Renal cortical epithelial cell (primary cell): ENCODE measurements at regions not wholly inside any gene's neighbourhood (a gene's known extent, or its start where the extent isn't known, plus 50 kb on each side); places are given as distances from the start of the nearest gene placed in this dataset.

Experiments used
- DNase-seq: peaks from one replicate; pipeline ENCODE4 v3.0.0-alpha.2; 2011; ENCODE audit warnings: low read depth

DNA sequence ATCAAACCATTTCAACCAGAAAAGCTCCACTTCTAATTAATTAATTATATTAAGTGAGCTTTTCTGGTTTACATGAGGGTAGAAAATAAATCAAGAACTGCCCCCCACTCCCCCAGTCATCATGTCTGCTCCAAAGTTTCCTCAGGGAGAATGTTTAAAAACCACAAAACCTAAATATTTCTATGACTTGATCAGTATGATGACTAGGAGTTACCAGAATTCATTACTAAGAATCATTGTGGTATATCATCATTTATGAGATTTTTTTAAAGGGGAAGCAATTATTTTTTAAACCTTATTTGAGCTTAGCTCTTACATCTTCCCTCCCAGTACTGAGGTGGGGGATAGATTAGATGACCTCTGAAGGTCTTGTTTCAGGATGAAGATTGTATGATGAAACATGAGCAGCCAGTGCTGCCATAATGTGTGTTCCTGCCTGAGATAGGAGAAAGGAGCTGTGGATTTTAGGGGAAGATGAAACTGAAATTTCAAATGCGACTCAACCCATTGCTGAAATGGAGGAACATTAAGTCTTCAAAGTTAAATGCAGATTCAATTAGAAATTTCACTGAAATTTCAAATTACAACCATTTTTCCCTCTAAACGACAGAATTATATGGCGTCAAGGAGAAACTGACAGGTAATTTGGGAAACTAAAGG is 401.3 kb upstream of the CADM1 start:
- DNase-seq = no peak

DNA sequence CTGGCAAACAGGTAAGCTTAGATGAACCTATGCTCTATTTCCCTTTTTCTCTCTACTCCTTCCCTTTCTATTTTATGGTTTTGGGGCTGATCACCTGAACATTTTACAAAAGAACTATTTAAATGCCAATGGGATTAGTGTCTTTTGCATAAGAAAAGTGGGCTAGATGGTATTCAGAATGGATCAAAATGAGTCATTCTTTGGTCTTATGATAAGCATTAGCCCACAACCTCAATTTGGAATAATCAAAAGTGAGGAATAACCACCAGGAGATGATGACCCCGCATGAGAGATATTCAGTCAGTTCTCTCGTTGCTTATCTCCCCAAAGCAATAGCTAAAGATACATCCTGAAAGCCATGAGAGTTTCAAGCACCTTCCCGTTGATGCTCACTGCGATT is 399.0 kb upstream of the CADM1 start:
- DNase-seq = no peak

DNA sequence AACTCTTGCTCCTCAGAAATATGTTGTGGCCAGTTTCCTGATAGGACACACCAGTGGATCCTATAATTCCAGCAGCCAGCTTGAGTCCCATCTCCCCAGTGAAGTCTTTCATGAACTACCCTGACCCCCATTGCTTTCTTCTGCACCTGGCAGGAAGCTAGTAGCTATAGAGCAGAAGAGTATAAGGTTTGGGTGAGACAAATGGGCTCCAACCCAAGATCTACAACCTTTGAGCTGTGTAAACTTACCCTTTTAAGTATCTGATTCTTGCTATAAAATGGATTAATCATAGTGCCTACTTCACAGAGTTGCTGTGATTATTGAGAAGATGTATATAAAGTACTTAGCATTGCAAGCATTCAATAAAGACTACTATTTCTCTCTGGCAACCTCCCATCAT is 396.9 kb upstream of the CADM1 start:
- DNase-seq = no peak

DNA sequence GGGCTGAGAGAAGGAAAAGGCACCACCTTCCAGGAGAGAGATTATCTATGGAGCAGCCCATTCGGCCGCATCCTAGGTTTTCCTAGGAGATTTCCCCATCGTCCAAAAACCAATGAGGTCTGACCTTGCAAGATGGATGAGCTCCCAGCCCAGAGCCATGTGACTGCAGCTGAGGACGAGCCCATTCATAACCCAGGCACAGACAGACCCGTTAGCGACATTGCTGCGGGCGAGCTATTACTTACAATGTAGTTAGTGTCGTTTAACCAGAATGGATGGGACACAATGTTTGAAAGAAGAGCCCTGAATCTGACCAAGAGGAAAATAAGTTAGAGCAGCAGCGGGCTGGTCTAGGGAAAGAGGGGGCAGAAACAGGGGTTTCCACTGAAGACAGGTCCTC is 395.9 kb upstream of the CADM1 start:
- no peak for DNase-seq

DNA sequence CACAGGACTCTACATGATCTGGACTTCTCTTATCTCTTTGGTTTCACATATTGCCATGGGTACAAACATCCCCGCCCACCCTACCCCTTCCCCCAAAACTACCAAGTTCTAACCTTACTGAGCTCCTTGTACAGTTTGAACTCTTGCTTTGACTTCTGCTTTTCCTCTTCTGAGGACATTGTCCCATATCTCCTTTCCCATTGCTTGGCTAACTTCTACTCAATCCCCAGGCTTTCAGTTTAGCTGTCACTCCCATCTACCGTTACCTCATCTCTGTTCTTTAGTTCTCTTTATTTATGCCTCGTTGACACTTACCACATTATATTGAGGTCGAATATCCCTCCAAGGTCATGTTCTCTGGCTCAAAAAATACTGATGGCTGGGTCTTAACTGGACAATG is 393.5 kb upstream of the CADM1 start:
- DNase-seq = no peak

DNA sequence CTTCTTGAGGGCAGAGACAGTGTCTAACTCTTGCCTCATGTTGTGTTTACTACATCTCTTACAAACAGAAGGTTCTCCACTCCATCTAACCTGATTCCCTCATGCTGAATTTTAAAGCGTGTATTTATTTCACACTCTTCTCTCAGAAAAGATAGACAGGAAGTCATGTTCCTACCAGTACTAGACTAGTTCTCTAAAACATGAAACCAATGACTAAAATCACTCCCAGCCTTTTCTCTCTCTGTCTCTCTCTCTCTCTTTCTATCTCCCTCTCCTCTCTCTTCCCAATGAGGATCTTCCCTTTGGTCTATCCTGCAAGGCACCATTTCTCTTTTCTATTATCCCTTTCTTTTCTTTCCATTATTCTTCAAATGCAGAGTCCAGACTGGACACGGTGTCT is 391.9 kb upstream of the CADM1 start:
- no peak for DNase-seq

DNA sequence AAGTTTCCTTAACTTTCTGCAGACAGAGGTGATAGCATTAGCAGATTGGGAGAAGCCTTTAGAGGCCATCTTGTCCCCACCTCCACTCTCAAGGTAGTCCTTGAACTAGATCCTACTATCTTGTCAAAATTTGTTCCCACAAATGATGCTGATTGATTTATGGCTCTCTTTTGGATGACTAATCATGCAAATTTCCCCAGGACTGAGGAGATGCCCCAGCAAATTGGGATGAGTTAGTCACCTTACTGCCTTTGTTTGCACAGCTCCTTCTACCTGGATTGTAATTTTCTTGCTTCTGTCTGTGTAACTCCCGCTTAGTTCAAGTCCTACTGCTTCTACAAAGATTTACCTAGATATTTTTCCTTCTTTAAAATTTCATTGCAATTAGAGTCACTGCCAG is 391.4 kb upstream of the CADM1 start:
- DNase-seq = no peak

DNA sequence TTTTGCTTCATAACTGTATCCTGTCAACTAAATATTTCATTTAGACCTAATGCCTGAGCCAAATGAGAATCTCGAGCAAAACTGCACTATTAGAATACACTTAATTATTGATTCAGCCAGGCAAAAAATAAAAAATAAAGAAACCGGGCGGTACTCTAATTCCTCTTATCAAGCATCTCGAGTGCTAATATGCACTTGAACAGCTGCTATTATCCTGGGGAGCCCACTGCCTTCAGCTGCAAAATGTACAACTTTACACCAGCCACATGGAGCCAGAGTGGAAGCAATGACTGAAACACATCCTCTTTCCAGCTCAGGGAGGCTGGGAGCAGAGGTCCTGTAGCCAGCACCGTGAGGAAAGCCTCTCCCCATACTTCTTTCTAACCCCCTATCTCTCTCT is 390.0 kb upstream of the CADM1 start:
- DNase-seq = no peak

DNA sequence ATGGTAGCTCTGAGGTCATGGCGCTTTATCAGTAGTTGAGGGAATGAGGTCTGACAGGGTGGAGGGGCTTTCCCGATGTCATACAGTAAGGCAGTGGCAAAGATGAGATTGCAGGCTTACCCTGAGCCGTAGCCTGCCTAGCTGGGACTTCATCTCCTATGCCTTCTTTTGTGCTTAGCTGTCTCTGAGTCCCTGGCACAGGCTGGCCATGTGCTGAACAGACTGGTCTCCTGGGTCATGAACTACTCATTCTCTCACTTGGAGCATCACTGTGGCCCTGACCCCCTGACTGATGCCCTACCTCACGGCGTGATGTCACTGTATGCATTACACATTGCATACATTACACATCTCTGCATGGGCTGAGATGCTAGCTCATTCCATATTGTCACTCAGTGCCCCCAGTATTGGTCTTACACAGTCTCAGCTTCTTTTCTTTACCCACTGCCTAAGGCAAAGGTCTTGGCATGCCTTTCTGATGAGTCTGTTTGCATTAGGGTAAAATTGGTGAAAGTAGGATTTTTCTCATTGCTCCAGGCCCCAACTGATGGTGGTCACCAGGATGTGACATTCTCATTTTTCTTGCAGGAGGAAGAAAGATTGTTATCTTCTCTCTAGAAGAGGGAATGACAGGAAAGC is 389.4 kb upstream of the CADM1 start:
- DNase-seq = no peak

DNA sequence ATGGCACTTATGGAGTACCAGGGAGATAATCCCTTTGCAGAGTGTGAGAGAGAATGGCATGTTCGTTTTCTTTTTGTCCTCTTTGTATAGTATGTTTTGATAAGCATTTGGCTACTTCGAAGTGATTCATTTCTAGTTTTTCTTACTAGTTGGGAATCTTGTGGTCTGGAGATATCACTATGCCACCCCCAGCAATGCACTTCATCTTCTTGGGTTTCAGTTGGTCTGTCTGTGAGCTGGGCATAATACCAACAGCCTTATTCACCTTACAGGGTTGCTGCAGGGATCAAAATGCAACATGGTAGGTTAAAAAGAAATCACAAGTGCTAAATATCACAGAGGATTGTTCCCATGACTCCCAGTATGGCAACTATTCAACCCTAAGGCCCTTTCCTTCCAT is 387.8 kb upstream of the CADM1 start:
- DNase-seq = no peak

DNA sequence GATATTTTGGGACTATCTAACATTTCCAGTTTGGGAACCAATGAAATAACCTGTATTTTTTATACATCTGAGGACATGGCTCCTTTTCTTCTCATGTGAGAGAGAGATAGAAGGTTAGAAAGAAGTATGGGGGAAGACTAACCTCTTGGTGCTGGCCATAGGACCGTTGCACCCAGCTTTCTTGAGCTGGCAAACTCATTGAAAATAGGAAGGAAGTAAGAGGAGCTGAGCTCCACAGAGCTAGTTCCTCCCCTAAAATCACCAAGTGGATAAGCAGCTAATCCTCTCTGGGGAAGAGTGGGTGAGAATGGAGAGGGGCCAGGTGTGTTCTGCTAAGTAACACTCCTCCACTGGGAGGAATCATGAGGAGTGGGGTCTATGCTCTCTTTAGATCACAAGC is 387.4 kb upstream of the CADM1 start:
- DNase-seq = no peak

DNA sequence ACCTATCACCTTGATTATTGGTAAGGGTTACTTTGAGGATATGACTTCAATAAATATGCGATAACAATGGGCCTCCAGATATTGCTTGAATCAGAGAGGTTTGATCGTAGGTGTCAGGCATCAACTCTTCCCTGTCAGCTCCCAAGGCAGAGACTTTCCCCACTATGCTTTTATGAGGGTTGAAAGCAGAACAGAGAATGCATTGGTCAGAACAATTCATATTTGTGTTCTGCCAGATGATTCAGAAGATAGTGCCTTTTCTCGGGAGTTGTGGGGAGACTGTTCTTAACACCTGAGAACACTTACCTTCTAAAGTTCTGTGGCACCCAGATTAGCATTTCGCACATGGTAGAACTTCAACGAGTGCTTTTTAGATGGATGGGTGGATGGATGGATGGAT is 386.3 kb upstream of the CADM1 start:
- DNase-seq = no peak

DNA sequence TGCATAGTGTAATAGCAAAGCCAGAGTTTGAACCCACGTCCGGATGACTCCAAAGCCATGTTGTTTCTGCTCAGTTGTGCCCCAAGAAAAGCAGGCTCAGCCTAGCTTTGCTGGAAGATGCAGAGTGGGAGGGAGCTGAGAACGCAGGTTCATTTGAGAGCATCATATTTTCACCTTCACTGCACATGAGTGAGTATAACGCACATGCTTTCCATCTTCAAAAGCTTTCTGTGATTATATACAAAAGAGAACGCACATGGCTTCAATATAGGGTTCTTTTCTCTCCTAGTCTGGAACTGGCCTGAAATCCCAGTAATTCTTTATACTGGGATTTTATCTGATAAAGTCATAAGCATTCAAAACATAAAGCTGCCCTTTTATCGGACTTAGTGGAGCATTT is 385.5 kb upstream of the CADM1 start:
- DNase-seq = no peak

DNA sequence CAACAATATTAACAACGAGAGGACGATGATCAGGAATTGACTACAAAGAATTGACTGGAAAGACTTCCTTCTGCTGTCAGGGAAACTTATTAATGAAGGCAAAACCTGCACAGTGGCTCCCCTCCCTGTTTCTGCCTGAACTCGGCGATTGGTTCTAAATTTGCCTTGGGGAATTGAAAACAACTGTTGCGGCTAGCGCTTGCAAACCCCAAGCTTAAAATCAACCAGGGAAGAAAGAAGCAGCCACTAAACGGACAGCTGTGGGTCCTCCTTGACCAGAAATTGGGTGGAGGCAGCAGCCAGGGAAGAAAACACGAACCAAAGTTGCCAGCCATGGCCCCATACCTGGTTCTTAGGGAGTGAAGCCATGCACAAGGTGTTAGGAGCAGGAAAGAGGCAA is 383.5 kb upstream of the CADM1 start:
- DNase-seq = no peak

DNA sequence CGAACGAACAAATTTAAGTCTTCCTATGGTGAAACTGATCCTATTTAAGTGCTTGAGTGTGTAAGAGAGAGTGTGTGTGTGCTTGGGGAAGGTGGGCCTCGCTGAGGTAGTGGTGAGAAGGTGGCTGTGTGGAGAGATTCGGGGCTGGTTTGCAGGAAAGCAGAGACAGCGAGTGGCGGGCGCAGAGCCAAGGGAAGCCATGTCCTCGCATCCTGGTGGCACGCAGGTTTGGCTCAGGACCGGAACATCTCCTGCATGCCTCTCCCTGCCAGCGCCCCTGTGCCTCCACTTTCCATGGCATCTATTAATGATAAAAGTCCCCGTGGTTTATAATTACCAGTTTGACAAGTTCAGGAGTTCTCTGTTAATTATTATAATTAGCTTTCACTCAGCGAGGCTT is 383.1 kb upstream of the CADM1 start:
- no peak for DNase-seq

DNA sequence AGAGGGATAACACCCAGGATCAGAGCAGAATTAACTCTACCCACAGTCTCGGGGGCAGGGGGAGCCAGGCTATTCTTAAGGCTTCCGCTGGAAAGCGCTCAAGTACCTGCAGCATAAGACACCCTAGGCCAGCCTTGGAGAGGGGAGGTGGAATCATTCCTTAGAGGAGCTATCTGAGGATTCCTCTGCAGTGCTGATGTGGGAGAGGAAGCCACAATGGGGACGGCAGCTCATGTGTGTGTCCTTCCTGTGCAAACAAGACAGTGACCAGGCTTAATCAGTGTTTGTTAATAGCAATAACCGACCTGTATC is 382.2 kb upstream of the CADM1 start:
- DNase-seq = no peak

DNA sequence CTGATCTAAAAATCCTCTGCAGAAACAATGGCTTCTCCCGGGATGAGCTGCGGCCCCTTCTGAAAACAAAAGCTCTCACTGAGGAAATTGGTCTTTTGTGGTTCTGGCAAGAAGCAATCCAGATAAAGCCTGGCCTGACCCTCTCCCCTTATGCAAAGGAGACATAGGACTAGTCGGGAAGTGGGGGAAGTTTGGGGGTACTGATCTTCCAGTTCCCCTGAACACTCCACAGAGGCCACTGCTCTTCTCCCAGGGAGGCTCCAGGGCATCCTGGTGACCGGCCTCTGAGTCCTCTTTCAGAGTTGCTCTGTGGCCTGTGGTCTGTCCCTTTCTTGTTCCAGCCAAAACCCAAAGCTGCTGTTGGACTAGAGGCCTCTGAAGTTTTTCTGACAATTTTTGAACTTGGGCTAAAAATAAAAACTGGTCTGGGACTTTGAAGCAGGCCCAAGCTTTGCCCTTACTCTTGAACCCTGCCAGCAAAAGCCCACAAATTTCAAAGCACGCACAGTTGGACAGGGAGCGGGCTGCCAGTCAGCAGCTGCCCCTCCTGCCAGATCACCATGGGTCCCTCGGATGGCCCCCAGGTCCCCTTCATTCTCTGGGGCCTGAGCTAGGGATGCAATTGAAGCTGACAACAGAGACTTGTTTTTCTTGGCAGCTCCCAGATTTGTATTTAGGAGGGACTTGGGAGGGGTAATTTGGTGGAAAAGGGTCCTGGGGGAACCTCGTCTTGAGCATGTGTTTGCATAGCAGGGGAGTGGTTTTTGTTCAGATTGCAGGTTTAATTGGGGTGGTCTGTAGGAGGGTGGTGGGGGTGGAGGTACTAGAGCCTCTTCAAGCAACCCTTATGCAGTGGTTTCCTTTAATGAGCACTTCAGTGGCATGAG is 381.6 kb upstream of the CADM1 start:
- DNase-seq = no peak

DNA sequence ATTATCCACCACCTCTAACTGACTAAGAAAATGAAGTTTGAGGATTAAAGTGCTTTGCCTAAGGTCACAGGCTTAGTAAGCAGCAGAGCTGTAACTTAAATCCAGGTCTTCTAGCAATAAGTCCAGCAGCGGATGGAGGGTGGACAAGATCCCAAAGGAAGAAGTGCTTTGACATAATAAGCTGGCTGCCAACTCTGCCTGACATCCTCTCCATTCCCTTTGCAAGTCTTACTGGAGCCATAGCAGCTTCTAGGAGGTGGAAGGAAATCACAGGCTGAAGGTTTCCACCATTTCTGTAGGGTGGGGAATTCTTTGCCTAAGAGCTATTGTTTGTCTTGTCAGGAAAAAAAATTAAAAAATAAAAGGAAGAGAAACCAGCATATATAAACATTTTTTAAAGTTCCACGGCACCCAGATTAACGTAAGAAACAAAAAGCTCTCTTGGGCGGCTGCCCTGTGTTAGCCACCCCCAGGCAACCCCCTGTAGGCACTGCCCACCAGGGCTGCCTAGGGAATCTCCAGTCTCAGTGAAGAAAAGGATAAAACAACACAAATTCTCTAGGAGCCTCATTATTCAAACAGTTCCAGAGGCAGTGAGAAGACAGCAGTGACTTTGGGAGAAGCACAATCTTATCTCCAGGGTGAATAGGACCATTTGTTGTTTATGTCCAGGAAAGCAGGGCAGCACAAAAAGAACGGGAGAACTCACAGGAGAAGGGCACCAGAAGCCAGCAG is 380.8 kb upstream of the CADM1 start:
- no peak for DNase-seq

DNA sequence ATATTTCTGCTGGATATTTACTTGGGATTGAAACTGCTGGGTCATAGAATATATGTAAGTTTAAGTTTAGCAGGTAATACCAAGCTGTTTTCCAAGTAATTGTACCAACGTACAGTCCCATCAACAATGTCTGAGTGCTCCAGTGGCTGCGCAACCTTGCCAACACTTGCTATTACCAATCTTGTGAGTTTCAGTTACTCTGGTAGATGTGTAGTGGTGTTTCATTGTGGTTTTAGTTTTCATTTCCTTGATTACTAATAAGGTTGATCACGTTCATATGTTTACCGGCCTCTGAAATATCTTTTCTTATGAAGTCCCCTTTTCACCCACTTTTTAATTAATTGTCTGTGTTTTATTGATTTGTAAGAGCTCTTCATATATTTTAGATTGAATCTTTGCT is 370.6 kb upstream of the CADM1 start:
- no peak for DNase-seq

DNA sequence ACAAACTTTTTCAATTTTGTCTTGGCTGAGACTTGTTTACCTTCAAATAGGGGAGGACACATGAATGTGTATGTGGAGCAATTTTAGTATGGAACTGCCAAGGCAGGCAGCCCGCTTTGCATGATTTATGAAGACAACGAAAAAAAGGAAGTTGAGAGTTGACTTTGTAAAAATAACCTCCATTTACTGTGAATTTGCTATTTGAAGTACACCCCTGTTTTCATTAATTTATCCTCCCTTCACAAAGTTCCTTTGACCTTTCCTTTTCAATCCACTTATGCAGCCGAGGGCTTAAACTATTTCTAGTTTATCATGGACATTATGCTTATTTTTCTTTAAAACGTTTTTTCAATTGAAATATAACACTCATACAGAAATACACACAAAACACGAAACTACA is 369.6 kb upstream of the CADM1 start:
- DNase-seq = no peak

DNA sequence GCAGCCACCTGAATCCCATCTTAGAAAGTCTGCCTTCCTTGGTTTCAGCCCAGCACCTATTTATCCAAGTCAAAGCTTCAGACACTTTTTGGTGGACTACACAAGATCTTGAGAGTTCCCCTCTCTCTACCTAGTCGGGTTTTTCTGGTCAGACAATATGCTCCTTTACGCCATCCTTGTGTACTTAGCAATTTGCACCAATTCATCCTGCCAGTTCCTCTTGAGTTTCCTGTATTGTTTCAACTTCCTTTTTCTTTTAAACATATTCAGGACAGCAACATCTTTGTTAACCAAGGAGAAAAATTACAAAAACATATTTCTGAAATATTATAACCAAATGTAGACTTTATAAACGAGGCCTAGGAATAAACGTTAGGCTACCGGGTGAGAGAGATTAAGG is 368.2 kb upstream of the CADM1 start:
- no peak for DNase-seq

DNA sequence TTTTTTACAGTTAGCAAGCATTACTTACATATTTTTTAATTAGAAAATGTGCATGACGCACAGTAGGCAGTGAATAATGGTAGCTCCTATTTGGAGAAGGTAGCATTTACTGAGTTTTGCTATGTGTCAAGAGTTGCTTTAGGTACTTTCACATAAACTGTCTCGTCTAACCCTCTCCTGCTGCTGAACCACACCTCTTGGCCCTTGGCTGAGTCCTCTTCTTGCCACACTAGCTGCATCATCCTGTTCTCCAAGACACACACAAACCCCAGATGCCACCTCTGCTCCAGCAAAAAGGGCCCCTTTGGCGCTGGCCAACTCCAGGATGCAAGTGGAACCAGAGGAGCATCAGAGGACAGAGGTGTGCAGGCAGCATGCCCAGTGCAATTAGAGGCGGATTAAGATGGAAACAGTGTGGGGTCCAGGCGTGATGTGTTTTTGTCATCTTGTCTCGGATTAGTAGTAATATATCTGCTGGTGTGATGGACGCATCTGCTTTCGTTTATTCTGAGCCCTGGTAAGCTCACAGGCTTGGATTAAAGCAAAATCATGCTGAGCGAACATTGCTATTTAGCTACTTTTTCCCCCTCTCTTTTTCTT is 367.0 kb upstream of the CADM1 start:
- no peak for DNase-seq
